Type B pancreatic cell (in vitro differentiated cells): ENCODE measurements at regions not wholly inside any gene's neighbourhood (a gene's known extent, or its start where the extent isn't known, plus 50 kb on each side); places are given as distances from the start of the nearest gene placed in this dataset.

Experiments
- DNase-seq: peaks from one replicate; pipeline ENCODE4 v3.0.0; 2021; ENCODE audit warnings: mixed read lengths; ENCODE audit not compliant: unreplicated experiment; ENCODE audit errors: extremely low spot score
- H3K27ac Mint-ChIP-seq: 2 replicates; pipeline ENCODE4 v1.8.0; 2021; ENCODE audit warnings: mild to moderate bottlenecking, mixed read lengths
- H3K27me3 Mint-ChIP-seq: 2 replicates; pipeline ENCODE4 v1.8.0; 2021; ENCODE audit warnings: mixed read lengths
- H3K36me3 Mint-ChIP-seq: 2 replicates; pipeline ENCODE4 v1.8.0; 2021; ENCODE audit warnings: mixed read lengths
- H3K4me1 Mint-ChIP-seq: one replicate; pipeline ENCODE4 v1.8.0; 2021; ENCODE audit warnings: mixed read lengths; ENCODE audit not compliant: unreplicated experiment
- H3K4me3 Mint-ChIP-seq: 2 replicates; pipeline ENCODE4 v1.8.0; 2021; ENCODE audit warnings: mild to moderate bottlenecking, mixed read lengths
- H3K9me3 Mint-ChIP-seq: 2 replicates; pipeline ENCODE4 v1.8.0; 2021; ENCODE audit warnings: mixed read lengths
- CTCF ChIP-seq: fragments of 200-600 bp; sonication (generic); conservative IDR thresholded peaks from 2 replicates; pipeline ENCODE4 v1.5.0; 2021; ENCODE audit warnings: antibody characterized with exemption, mild to moderate bottlenecking

GRCh38 chr3:116579840-116580239, 129.7 kb upstream of the TUSC7 start:
- Mint-ChIP-seq H3K4me3 (no peak overlapping the region), H3K27me3 (no peaks in the 10 kb centered on the region), H3K36me3 (no peaks in the 10 kb centered on the region), H3K9me3 (no peaks in the 10 kb centered on the region), H3K27ac (no peak overlapping the region), H3K4me1 (no peaks in the 10 kb centered on the region)
- DNase-seq, result no peak
- no peak for TF ChIP-seq CTCF

- DNase-seq, result no peak
- Mint-ChIP-seq H3K27me3 (peaks cover 8% of the 10 kb centered on the region), H3K4me3 (no peak overlapping the region), H3K9me3 (no peaks in the 10 kb centered on the region), H3K27ac (no peak overlapping the region), H3K4me1 (no peaks in the 10 kb centered on the region), H3K36me3 (no peaks in the 10 kb centered on the region)
- no peak for TF ChIP-seq CTCF
These were observed 123.2 kb upstream of the TUSC7 start for GRCh38 chr3:116586285-116586944.

- Mint-ChIP-seq H3K36me3 (no peaks in the 10 kb centered on the region), H3K27ac (no peak overlapping the region), H3K9me3 (no peaks in the 10 kb centered on the region), H3K4me1 (no peaks in the 10 kb centered on the region), H3K4me3 (no peak overlapping the region), H3K27me3 (peaks cover 10% of the 10 kb centered on the region)
- no peak for TF ChIP-seq CTCF
- DNase-seq, result no peak
These were observed 118.3 kb upstream of the TUSC7 start for GRCh38 chr3:116591236-116591635.

- DNase-seq, result no peak
- no peaks in the 10 kb centered on the region for H3K27me3 Mint-ChIP-seq
- H3K36me3 Mint-ChIP-seq, result no peaks in the 10 kb centered on the region
- TF ChIP-seq CTCF, result no peak
- peaks cover 22% of the 10 kb centered on the region for H3K4me1 Mint-ChIP-seq
- no peak overlapping the region for H3K4me3 Mint-ChIP-seq
- H3K9me3 Mint-ChIP-seq, result no peaks in the 10 kb centered on the region
- no peak overlapping the region for H3K27ac Mint-ChIP-seq
These were observed 108.4 kb upstream of the TUSC7 start for GRCh38 chr3:116601206-116601605.

GRCh38 chr3:116607205-116607604, 102.4 kb upstream of the TUSC7 start:
- Mint-ChIP-seq H3K4me3 (no peak overlapping the region), H3K36me3 (no peaks in the 10 kb centered on the region), H3K27ac (no peak overlapping the region), H3K4me1 (no peaks in the 10 kb centered on the region), H3K27me3 (no peaks in the 10 kb centered on the region), H3K9me3 (no peaks in the 10 kb centered on the region)
- DNase-seq, result no peak
- TF ChIP-seq CTCF, result no peak

- H3K36me3 Mint-ChIP-seq, result no peaks in the 10 kb centered on the region
- peaks cover 3% of the 10 kb centered on the region for H3K4me1 Mint-ChIP-seq
- DNase-seq, result no peak
- H3K4me3 Mint-ChIP-seq, result no peak overlapping the region
- H3K9me3 Mint-ChIP-seq, result no peaks in the 10 kb centered on the region
- TF ChIP-seq CTCF, result no peak
- no peak overlapping the region for H3K27ac Mint-ChIP-seq
- H3K27me3 Mint-ChIP-seq, result no peaks in the 10 kb centered on the region
These were observed 99.5 kb upstream of the TUSC7 start for GRCh38 chr3:116610124-116610523.
